COLO668 (cell line): ENCODE measurements at regions not wholly inside any gene's neighbourhood (a gene's known extent, or its start where the extent isn't known, plus 50 kb on each side); places are given as distances from the start of the nearest gene placed in this dataset.
"Not testable (repeated sequence)": the region's sequence is repeated elsewhere in the genome, so short reads cannot be mapped to it uniquely, and the experiment has no call there.

ENCODE experiments used
- DNase-seq: peaks from one replicate; lab custom pipeline; 2025; ENCODE audit not compliant: unreplicated experiment; lab: John Stamatoyannopoulos, UW

DNA sequence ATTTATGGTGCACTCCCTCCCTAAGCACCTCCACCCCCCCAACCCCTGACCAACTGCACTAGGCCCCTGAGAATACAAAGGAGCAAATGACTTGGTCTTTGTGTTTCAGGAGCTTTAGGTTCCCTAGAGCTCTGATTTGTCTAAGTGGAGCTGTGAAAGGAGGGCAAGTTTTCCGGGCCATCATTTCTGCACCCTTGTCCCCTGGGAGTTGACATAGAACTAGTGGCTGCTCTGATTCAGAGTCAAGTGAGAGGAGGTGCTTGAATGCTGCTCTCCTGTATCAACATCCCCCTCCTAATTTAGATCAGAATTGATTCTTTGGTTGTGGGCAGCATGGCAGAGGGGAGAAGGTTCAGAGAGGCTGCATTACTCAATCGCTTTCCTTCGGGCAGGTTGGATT lies 391.6 kb downstream of the KCNRG start:
- no peak for DNase-seq

DNA sequence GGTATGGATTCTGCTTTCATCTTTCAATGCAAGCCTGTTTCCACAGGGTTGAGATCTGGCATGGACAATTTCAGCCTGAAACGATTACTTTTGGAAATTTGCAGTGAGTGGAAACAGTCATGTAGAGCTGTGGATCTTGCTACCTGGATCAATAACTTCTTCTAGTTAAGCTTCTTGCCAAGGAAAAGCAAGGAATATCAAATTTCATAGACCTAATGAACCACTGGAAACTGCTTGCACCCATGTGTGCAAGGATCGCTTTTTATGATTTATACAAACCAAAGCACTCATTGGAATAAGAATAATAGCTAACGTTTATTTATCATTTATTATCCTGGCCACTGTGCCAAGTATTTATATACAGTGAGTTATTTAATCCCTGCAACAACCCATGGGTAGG lies 392.8 kb downstream of the KCNRG start:
- no peak for DNase-seq

DNA sequence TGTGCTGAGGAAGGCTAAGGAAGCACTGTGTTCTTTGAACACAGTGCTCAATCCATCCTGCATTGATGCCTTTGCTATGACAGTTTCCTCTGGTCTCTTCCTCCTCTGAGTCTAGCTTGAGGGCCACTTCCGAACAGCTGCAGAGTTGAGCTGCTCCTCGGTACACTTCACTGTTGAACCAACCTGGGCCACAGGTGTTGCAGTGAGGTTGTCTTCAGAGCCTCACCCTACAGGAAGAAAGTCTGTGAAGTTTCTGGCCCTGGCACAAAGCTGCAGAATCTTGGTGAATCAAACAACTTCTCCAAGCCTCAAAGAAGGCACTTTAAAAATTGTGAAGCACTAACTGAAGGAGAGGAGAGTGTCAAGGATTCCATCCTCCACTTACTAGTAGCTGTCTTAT lies 394.0 kb downstream of the KCNRG start:
- no peak for DNase-seq

DNA sequence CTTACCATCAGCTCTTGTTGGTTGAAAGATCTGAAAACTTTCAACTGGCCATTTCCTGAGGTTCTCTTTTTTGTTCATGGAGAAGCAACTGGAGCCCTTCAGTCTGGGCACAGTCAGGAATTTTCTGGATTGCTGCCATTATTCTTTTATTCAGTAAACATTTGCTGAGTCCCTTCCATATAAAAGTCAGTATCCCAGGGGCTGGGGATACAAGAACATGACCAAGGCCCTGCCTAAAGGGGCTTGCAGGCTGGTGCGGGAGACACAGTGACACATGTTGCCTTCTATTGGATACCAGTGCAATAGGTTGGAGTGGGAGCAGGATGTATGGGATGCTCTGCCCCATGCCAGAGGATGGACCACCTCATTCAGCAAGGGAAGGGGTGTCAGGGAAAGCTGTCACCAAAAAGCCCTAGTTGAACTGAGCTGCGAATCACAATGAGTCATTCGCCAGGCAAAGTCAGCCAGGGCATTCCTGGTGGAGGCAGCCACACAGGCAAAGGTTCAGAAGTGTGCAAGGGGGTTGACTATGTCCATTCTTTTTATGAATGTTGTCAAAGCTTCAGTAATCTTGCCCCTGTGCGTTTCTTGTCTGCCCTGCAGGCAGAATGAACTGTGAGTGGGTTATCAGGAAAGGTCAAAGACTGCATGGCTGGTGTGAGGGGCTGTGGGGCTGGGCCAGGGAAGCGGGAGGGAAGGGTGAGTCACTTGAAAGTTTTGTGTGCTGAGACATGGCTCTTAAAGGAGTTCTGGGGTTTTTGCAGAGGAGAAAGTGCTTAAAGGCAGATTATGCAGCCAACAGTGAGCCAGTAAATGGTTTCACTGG lies 395.9 kb downstream of the KCNRG start:
- no peak for DNase-seq

DNA sequence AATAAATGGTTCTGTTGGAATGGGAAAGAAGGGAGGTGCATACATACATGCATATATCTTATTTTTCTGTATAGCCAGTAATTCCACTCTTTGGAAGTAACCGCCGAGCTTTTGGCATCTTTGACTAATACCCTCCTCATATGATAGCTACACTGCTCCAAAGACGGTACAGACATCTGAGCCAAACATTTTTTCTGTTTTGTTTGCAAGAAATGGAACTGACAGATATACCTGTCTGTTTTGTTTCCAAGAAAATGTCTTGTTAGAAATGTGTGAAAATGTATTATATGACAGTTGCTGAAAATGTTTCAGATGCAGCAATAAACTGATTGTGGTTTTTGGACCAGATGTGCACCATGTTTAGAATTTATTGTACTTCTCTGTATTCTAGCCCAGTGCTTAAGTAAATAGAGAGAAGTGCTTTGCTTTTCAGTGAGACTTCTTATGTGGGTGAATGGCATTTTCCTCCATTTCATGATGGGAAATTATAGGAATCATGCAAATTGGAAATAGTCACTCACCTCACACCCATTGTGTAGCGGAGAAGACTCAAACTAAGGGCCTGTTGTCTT lies 396.9 kb downstream of the KCNRG start:
- no peak for DNase-seq

DNA sequence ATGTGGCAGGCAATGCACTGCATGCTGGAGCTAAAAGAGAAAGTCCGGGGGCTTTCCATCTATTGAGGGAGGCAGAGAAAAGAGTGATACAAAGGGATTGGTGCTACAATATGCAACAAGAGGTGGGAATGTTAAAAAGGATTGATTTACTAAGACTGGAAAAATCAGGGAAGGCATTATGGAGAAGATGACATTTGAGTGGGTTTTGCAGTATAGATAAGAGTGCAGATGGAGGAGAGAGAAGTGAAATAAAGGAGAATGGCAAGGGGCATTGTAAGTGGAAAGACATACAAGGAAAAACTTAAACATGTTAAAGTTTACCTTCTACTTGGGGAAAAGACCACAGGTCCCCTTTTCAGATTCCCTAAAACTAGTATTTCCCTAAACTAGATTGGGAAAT lies 399.4 kb downstream of the KCNRG start:
- no peak for DNase-seq

DNA sequence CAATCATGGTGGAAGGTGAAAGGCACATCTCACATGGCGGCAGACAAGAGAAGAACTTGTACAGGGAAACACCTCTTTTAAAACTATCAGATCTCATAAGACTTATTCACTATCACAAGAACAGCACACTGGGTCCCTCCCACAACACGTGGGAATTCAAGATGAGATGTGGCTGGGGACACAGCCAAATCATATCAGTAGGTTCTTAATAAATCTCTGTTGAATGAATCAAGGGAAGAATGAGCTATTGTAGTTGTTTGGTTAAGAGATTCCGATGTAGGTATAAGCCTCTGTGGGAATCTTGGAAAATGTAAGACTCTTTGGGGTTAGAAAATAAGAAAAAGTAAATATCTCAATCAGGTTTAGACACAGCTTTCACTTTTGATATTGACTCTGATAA lies 400.2 kb downstream of the KCNRG start:
- no peak for DNase-seq

DNA sequence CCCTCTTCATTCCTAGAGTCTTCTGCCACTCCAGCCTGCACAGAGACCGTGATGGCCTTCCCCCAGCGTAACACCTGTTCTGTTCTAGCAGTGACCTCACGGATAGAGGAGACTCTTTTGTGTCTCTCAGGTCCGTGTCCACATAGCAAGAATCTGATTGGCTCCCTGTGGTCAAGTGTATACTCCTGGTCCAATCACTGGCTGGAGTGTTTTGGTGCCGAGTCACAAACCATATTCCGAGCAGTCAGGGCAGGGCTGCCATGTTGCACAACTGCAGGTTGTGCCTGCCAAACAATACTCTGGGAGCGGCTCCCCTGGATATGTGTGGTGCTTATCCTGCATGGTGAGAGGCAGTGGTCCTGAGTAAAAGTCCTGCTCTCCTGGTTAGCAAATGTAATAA lies 402.4 kb downstream of the KCNRG start:
- no peak for DNase-seq

DNA sequence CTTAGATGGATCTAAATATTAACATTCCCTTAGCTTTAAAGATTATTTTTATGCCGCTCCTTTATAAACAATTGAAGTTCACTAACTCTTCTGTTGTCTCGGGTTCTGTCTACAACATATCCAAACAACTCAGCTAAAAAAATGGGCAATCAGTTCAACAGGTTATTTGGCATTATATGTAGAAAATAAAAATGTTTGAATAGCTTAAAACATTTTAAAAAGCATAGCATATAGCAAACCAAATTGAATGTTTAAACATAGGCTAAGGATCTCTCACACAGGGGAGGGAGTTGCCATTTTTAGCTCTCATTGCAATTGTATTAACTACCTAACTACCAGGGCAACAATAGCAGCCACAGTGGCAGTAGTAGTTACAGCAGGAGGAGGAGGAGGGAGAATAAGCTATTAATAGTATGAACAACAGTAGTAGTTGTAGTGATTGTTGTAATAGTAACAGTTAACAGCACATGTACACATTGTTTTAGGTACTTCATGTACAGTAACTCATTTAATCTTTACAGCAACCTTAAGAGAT lies 404.2 kb downstream of the KCNRG start:
- DNase-seq: no peak

DNA sequence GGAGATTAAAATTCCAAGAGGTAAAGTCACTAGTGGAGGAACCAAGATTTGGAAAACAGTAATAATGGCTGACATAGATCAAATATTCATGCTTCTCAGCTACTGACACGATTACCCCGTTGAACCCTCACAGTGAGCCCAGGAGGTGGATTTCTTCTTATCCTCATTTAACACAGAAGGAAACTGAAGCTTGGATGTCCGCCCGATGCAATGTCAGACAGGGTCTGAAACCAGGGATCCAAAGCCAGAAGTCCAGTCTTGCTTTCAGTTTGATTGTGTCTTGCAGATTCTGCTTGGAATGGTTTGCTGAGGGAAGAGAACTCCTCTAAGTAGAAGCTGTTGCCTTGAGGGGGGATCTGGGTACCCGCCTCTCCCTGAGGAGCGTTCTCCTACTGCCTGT lies 404.7 kb downstream of the KCNRG start:
- no peak for DNase-seq

DNA sequence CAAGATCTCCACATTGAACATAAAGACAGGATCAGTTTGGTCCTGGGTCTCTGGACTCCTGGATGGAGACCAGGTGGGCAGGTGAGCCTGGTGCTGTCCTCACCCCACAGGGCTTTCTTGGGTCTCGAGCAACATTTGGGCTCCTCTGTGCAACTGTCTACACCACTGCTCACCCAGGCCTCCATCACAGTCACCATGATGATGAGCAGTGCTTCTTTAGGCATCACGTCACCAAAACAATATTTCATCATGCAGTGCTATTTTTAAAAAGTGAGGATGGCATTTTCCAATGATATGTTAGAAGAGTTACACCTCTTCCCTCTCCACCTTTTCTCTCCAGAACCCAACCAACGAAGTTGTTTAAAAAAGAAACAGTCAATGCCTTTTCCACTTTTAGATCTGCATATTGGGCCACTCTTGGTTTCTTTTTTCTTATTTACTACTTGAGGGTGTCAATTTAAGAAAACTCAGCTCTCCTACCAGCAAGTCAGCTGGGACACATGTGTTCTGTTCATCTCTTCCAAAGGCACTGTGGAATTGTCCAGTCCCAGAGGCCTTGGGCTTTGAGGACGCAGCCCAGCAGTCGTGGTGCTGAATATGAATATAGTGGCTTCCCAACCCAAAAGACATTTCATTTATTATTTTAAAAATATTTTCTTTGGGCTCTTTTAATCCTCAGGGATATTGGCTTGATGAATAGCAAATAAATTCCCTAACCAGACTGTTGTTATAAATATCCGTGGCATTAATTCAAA lies 405.7 kb downstream of the KCNRG start:
- DNase-seq: no peak

DNA sequence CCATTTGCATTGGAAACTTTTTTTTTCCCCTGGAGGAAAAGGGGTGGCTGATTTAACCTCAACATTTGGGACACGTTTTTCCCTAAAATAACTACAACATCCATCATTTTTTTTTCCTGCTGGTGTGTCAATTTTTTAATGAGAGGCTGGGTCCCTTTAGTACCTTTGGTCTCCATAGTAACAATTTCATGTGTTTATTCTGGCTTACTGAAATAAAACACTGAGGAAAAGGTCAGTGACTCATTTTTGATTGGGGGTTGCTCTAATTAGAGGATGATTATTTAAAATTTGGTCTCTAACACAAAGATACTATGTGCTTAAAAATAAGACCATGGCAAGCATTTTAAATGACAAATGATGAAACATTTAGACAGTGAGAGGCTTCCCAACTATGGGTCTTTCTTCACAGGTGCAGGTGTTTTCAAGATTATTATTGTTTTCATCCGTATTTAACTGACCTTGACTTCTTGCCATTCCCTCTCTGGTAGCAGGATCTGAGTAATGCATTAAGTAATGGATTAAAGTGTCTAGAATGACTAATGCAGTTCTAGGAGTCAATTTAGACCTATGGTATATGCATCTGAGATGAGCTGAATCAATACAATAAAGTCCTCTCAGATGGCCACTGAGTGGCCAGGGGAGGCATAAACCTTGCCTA lies 406.4 kb downstream of the KCNRG start:
- no peak for DNase-seq

DNA sequence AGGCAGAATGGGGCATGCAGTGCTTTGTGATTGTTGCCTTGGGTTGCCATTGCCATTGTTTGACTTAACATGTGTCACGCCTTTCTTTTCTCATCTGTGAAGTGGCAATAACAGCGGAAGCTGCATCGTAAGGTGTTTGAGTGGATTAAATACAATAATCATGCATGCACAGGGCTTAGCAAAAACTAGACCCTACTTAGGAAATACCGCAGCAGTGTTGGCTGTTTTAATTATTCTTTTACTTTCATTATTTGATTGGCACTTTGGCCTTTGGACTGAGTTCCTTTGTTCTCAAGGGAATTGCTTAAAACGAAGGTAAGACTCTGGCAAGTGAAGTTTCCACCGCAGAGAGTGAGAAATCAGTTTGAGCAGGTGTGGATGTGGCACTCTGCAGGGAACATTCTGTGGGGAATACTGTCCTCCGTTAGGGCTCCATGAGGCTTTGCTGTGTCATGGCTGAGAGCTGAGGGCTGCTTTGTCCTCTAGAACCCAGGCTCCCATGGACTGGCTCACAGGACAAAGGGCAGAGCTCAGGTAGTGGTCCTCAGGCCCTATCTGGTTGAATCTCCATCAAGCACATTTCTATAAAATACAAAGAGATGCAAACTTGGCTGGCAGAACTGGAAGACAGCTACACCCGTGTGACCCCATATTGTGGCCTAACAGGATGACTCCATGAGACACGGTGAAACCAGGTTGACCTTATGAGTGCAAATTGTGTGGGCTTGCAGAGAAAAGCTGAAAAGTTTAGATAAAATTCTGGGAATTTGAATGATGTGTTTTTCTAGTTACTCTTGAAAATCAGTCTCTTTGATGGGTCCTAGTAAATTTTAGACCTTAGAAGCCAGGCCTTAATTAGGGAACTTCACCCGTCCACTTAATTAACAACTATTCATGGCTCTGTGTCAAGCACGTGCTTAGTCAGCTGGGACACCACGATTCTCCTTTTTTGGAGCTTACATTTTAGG lies 407.2 kb downstream of the KCNRG start:
- DNase-seq: no peak

DNA sequence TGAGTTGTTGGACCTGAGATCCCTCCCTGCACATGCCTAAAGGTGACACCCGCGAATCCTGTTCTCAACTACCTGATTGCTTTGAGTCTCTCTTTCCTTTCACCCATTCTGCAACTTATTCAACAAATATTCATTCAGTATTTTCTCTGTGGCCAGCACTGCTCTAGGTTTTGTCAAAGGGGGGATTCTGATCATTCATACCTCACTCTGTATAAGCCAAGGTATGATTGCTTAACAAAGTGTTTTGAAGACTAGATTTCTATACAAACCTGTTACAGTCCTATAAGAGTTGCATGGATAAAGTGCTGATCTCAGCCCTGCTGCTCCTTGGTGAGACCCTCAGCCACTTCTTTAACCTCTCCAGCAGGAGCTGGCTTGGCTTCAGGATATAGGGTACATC lies 409.7 kb downstream of the KCNRG start:
- no peak for DNase-seq

DNA sequence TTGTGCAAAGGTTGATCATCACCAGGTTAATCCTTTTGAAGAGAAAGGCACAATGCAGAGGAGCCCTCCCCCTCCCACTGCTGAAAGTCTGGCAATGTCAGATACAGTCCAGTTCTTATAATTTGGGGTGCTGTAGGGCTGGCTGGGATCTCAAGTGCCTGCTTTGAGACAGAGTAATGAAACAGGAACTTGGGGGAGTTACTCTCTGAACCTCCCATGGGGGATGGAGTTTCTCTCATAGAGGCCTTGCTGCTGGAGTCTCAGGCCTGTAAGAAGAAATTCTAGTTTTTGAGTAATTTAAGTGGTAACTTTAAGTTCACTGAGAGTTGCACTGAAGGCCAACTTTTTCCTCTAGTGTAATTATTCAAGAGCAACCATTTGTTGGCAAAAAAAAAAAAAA lies 410.5 kb downstream of the KCNRG start:
- DNase-seq: no peak

DNA sequence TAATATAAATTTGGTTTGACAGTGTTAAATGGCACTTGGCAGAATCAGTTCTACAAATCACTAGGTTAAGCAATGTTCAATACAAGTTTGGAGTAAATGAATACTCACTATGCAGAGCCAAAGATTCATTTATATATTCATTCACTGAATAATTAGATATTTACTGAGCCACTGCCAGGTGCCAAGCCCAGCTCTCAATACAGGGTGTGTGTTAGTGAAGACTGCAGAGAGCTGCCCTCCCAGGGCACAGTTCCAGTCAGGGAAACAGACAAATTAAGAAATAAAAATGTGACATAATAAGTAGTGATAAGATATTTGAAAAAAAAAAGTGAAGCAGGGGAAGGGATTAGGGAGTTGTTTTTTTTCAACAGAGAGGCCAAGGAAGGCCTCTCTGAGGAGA lies 411.7 kb downstream of the KCNRG start:
- no peak for DNase-seq

DNA sequence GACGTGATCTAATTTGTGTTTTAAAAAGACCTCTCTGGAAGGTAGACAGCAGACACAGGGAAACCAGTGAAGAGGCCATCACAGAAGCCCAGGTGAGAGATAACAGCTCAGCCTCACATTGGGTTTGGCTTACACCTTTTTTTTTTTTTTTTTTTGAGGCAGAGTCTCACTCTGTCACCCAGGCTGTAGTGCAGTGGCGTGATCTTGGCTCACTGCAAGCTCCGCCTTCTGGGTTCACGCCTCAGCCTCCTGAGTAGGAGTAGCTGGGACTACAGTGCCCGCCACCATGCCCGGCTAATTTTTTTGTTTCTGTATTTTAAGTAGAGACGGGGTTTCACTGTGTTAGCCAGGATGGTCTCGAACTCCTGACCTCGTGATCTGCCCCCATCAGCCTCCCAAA lies 412.3 kb downstream of the KCNRG start:
- not testable (repeated sequence) for DNase-seq

DNA sequence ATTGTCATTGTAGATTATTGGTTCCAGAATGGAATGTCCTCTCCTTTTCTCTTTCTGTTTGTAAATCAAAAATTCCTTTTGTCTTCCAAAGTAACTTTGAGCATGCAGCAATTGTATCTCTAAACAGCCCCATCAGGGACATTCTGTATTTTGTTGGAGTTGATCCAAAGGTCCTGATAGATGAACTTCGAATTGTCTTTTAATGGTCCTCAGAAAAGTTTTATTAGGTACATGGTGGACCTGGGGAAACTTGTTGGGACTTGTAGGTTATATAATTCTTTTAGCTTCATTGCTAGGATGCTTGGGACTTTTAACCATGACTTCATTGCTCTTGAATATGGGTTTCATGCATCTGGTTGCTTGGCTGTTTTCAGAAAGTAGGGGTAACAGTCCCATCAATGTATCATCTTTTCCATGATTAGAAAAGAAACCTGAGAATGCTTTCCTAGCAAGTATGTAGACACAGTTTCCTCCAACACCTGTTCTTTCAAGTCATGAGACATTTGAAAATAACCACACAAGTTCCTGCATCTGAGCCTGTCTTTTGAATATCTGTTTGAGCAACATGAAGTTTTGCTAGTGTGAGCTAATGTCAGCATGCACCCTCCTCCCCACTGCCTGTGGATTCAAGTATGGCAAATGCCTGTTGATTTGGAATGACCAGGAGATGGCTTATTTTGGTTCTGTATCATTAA lies 413.1 kb downstream of the KCNRG start:
- DNase-seq: no peak

DNA sequence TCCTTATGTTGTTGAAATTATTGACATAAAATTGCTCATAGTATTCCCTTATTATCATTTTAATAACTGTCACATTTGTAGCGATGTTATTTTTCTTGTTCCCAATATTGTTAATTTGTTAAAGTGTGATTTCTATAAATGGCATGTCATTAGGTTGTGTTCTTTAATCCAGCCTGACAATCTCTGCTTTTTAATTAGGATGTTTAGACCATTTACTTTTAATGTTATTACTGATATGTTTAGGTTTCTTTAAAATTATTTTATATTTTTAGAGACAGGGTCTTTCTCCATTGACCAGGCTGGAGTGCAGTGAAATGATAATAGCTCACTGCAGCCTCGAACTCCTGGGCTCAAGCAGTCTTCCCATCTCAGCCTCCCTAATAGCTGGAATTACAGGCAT lies 408.5 kb downstream of the DLEU7 start:
- no peak for DNase-seq

DNA sequence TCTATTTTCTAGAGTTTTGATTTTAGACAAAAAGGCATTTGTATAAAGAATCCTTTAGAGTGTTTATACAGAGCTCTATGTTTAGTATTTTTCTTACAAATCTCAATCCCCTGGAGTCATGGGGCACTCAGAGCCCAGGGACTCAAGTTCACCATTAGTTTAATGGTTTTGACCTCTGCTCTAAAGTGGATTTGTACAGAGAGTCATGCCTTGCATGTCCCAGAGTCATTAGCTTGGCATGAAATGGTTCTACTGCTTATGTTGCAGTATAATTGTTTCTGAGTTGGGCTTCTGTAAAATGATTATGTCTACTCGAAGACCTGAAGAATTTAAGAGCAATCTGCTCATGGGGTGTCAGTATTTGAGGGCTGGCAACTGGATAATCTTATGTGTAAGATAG lies 406.2 kb downstream of the DLEU7 start:
- no peak for DNase-seq
